Upper lobe of right lung (tissue), 1 donor: ENCODE measurements at regions not wholly inside any gene's neighbourhood (a gene's known extent, or its start where the extent isn't known, plus 50 kb on each side); places are given as distances from the start of the nearest gene placed in this dataset.

ENCODE experiments used
- ATAC-seq: fragments of 200-7000 bp; cut with Tn5 transposase; one replicate; pipeline ENCODE4 v1.9.1; 2020; ENCODE audit warnings: mild to moderate bottlenecking, moderate library complexity
- DNase-seq: peaks from one replicate; pipeline ENCODE4 v3.0.0-alpha.2; 2020
- H3K27ac ChIP-seq: fragments of 200-600 bp; one replicate; pipeline ENCODE4 v1.8.0; 2022
- H3K27me3 ChIP-seq: fragments of 200-600 bp; one replicate; pipeline ENCODE4 v1.8.0; 2022; ENCODE audit warnings: mild to moderate bottlenecking
- H3K36me3 ChIP-seq: fragments of 200-600 bp; one replicate; pipeline ENCODE4 v1.8.0; 2022
- H3K4me1 ChIP-seq: fragments of 200-600 bp; one replicate; pipeline ENCODE4 v1.8.0; 2022
- H3K4me3 ChIP-seq: fragments of 200-600 bp; one replicate; pipeline ENCODE4 v1.8.0; 2022; ENCODE audit warnings: mild to moderate bottlenecking
- H3K9me3 ChIP-seq: fragments of 200-600 bp; one replicate; pipeline ENCODE4 v1.8.0; 2022
- intact Hi-C: fragments of 100-400 bp; cut with DNase I; formaldehyde crosslinking; loops from one replicate; pipeline ENCODE4 v1.11.0; 2022
- TF ChIP-seq, protein P1 (sequence below): fragments of 200-600 bp; IDR thresholded peaks from one replicate; pipeline ENCODE4 v1.8.0; 2022; ENCODE audit warnings: antibody characterized with exemption
- donor health status: DM: no; HTN: yes; CAD: no; lungs with severe emphysema.

- TF ChIP-seq, protein P1, sequence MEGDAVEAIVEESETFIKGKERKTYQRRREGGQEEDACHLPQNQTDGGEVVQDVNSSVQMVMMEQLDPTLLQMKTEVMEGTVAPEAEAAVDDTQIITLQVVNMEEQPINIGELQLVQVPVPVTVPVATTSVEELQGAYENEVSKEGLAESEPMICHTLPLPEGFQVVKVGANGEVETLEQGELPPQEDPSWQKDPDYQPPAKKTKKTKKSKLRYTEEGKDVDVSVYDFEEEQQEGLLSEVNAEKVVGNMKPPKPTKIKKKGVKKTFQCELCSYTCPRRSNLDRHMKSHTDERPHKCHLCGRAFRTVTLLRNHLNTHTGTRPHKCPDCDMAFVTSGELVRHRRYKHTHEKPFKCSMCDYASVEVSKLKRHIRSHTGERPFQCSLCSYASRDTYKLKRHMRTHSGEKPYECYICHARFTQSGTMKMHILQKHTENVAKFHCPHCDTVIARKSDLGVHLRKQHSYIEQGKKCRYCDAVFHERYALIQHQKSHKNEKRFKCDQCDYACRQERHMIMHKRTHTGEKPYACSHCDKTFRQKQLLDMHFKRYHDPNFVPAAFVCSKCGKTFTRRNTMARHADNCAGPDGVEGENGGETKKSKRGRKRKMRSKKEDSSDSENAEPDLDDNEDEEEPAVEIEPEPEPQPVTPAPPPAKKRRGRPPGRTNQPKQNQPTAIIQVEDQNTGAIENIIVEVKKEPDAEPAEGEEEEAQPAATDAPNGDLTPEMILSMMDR: no peak
- intact Hi-C loops: loop anchor here (10.0 kb wide), 1 partner anchor 611 kb away; no protein-coding TSS in a partner anchor
- ATAC-seq: no peak
Observed at GRCh38 chr4:52373650-52374049, 285.5 kb downstream of the USP46 start.

GRCh38 chr4:52374877-52375276 is 284.2 kb downstream of the USP46 start:
- no peak for DNase-seq
- intact Hi-C loops: loop anchor here (10.0 kb wide), 1 partner anchor 610 kb away; no protein-coding TSS in a partner anchor
- TF ChIP-seq, protein P1: no peak

More at GRCh38 chr4:52373650-52374049, 285.5 kb downstream of the USP46 start:
- Histone ChIP-seq H3K4me1 (no peaks in the 10 kb centered on the region), H3K27me3 (no peaks in the 10 kb centered on the region), H3K4me3 (no peak overlapping the region), H3K27ac (no peak overlapping the region), H3K36me3 (no peaks in the 10 kb centered on the region), H3K9me3 (no peaks in the 10 kb centered on the region)
- no peak for DNase-seq

GRCh38 chr4:52376132-52376704 is 282.9 kb downstream of the USP46 start:
- TF ChIP-seq, protein P1: peak; percentile 59
- H3K36me3 ChIP-seq: no peaks in the 10 kb centered on the region
- ATAC-seq: no peak
- no peak for DNase-seq
- no peak overlapping the region for H3K27ac ChIP-seq
- H3K27me3 ChIP-seq: no peaks in the 10 kb centered on the region
- no peak overlapping the region for H3K4me3 ChIP-seq
- H3K4me1 ChIP-seq: no peaks in the 10 kb centered on the region
- H3K9me3 ChIP-seq: no peaks in the 10 kb centered on the region
- intact Hi-C loops: loop anchor here (10.0 kb wide), 1 partner anchor 609 kb away; no protein-coding TSS in a partner anchor

More at GRCh38 chr4:52374877-52375276, 284.2 kb downstream of the USP46 start:
- Histone ChIP-seq H3K27me3 (no peaks in the 10 kb centered on the region), H3K9me3 (no peaks in the 10 kb centered on the region), H3K4me3 (no peak overlapping the region), H3K27ac (no peak overlapping the region), H3K4me1 (no peaks in the 10 kb centered on the region), H3K36me3 (no peaks in the 10 kb centered on the region)
- no peak for ATAC-seq

DNA sequence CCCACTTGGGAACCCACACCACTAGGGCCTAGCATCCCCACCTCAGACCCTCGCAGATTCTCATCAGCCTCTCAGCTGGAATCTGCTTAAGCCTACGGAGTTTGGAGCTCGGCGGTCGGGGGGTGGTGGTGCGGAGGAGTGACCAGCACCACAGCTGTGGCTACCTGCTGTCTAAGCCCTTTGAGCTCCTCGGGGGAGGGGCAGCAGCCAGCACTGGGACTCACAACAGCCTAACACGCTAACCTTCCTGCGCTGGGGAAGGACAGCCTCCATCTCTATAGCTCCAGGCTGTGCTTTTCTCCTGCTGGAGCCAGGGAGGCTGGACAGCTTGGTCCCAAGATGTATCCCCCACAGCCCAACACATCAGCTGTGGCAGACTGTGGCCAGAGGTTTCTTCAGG is 281.5 kb downstream of the USP46 start:
- no peaks in the 10 kb centered on the region for H3K36me3 ChIP-seq
- DNase-seq (no peak), ATAC-seq (no peak)
- H3K27me3 ChIP-seq: no peaks in the 10 kb centered on the region
- H3K27ac ChIP-seq: no peak overlapping the region
- intact Hi-C loops: loop anchor here (10.0 kb wide), 1 partner anchor 607 kb away; no protein-coding TSS in a partner anchor
- no peaks in the 10 kb centered on the region for H3K4me1 ChIP-seq
- no peak overlapping the region for H3K4me3 ChIP-seq
- H3K9me3 ChIP-seq: no peaks in the 10 kb centered on the region
- TF ChIP-seq, protein P1: no peak

DNA sequence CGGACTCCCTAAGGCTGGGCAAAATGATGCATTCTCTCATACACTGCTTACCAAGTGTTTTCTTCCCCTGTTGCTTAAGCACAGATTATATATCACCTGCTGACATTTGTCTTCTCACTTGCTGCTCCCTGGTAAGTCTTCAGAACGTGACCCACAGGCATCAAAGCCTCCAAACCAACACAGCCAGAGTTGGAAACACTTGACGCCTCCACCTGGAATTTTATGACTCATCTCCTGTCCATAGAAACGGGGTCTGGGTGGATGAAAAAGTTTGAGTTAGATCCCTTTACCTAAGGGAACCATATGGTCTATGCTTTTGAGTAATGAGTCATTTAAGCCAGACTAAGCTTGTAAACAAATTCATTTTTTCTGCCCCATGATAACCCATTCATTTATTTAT is 251.6 kb downstream of the USP46 start:
- ATAC-seq (no peak), DNase-seq (no peak)
- Histone ChIP-seq H3K27ac (no peak overlapping the region), H3K9me3 (peaks cover 4% of the 10 kb centered on the region), H3K27me3 (no peaks in the 10 kb centered on the region), H3K4me1 (no peaks in the 10 kb centered on the region), H3K4me3 (no peak overlapping the region), H3K36me3 (no peaks in the 10 kb centered on the region)
- TF ChIP-seq, protein P1: no peak
- intact Hi-C loops: no loop called here
